ENCODE measurements at regions not wholly inside any gene's neighbourhood (a gene's known extent, or its start where the extent isn't known, plus 50 kb on each side); places are given as distances from the start of the nearest gene placed in this dataset.

DNA sequence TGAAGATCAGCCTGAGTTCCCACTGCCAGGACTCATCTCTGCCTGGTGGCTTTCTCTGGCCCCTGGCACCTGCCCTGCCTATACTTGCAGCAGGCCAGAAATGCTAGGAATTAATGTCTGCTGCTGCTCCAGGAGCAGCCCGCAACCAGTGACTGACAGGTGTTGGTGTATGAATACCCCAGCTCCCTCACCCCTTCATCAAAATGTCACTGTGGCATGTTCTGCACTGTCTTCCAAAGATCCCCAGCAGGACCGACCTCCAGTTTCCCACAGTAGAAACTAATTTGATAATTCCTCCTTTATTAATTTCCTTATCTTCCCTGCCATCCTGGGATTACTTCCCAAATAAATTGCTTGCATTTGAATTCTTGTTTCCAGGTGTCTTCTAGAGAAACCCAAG is 425.4 kb downstream of the BCOR start:
- TF ChIP-seq CTCF (IDR thresholded peaks at IDR 0.05) (no peak), POLR2A (IDR thresholded peaks at IDR 0.05) (no peak), EP300 (IDR thresholded peaks at IDR 0.05) (no peak)

All from ovary (tissue), 3 donors.